ENCODE measurements at regions not wholly inside any gene's neighbourhood (a gene's known extent, or its start where the extent isn't known, plus 50 kb on each side); places are given as distances from the start of the nearest gene placed in this dataset.
A peak's percentile ranks its signal among the peaks of the same experiment; 100 is the strongest.
"Not testable (repeated sequence)": the region's sequence is repeated elsewhere in the genome, so short reads cannot be mapped to it uniquely, and the experiment has no call there.

- no peak for DNase-seq (ENCODE audit: low spot score)
- no peak for TF ChIP-seq CTCF (IDR thresholded peaks at IDR 0.05)
- Mint-ChIP-seq H3K4me1 (ENCODE audit: low read depth) (no peaks in the 10 kb centered on the region), H3K27me3 (ENCODE audit: low read depth) (peaks cover 49% of the 10 kb centered on the region), H3K27ac (ENCODE audit: unreplicated experiment) (no peak overlapping the region), H3K9me3 (ENCODE audit: low read depth) (peaks cover 10% of the 10 kb centered on the region), H3K36me3 (ENCODE audit: low read depth) (peaks cover 2% of the 10 kb centered on the region), H3K4me3 (ENCODE audit: unreplicated experiment) (no peak overlapping the region)
Measured at GRCh38 chr18:8520266-8520665, 89.0 kb upstream of the RAB12 start.

GRCh38 chr18:8522756-8523155 is 86.5 kb upstream of the RAB12 start:
- TF ChIP-seq CTCF (IDR thresholded peaks at IDR 0.05), result no peak
- peaks cover 2% of the 10 kb centered on the region for H3K36me3 Mint-ChIP-seq (ENCODE audit: low read depth)
- H3K9me3 Mint-ChIP-seq (ENCODE audit: low read depth), result peaks cover 10% of the 10 kb centered on the region

GRCh38 chr18:8525692-8526091 is 83.5 kb upstream of the RAB12 start:
- no peak for DNase-seq (ENCODE audit: low spot score)
- TF ChIP-seq CTCF (IDR thresholded peaks at IDR 0.05), result peak; percentile 27
- H3K4me1 Mint-ChIP-seq (ENCODE audit: low read depth), result no peaks in the 10 kb centered on the region

More at GRCh38 chr18:8522756-8523155, 86.5 kb upstream of the RAB12 start:
- Mint-ChIP-seq H3K4me3 (ENCODE audit: unreplicated experiment) (no peak overlapping the region), H3K27me3 (ENCODE audit: low read depth) (peaks cover 47% of the 10 kb centered on the region), H3K27ac (ENCODE audit: unreplicated experiment) (no peak overlapping the region), H3K4me1 (ENCODE audit: low read depth) (no peaks in the 10 kb centered on the region)
- DNase-seq (ENCODE audit: low spot score), result no peak

GRCh38 chr18:8526332-8526731 is 82.9 kb upstream of the RAB12 start:
- Mint-ChIP-seq H3K27me3 (ENCODE audit: low read depth) (peaks cover 48% of the 10 kb centered on the region), H3K36me3 (ENCODE audit: low read depth) (peaks cover 6% of the 10 kb centered on the region), H3K4me1 (ENCODE audit: low read depth) (no peaks in the 10 kb centered on the region), H3K9me3 (ENCODE audit: low read depth) (peaks cover 21% of the 10 kb centered on the region), H3K4me3 (ENCODE audit: unreplicated experiment) (no peak overlapping the region), H3K27ac (ENCODE audit: unreplicated experiment) (no peak overlapping the region)
- no peak for TF ChIP-seq CTCF (IDR thresholded peaks at IDR 0.05)
- DNase-seq (ENCODE audit: low spot score), result no peak

More at GRCh38 chr18:8525692-8526091, 83.5 kb upstream of the RAB12 start:
- Mint-ChIP-seq H3K27ac (ENCODE audit: unreplicated experiment) (no peak overlapping the region), H3K4me3 (ENCODE audit: unreplicated experiment) (no peak overlapping the region), H3K27me3 (ENCODE audit: low read depth) (peaks cover 49% of the 10 kb centered on the region), H3K36me3 (ENCODE audit: low read depth) (peaks cover 3% of the 10 kb centered on the region), H3K9me3 (ENCODE audit: low read depth) (peaks cover 18% of the 10 kb centered on the region)

- no peak overlapping the region for H3K4me3 Mint-ChIP-seq (ENCODE audit: unreplicated experiment)
- no peak overlapping the region for H3K27ac Mint-ChIP-seq (ENCODE audit: unreplicated experiment)
- no peak for TF ChIP-seq CTCF (IDR thresholded peaks at IDR 0.05)
- peaks cover 38% of the 10 kb centered on the region for H3K27me3 Mint-ChIP-seq (ENCODE audit: low read depth)
- H3K36me3 Mint-ChIP-seq (ENCODE audit: low read depth), result peaks cover 17% of the 10 kb centered on the region
- peaks cover 43% of the 10 kb centered on the region for H3K9me3 Mint-ChIP-seq (ENCODE audit: low read depth)
- no peak for DNase-seq (ENCODE audit: low spot score)
- H3K4me1 Mint-ChIP-seq (ENCODE audit: low read depth), result no peaks in the 10 kb centered on the region
Measured at GRCh38 chr18:8529609-8530008, 79.6 kb upstream of the RAB12 start.

- DNase-seq (ENCODE audit: low spot score); H3K4me1 Mint-ChIP-seq (ENCODE audit: low read depth); H3K27ac Mint-ChIP-seq (ENCODE audit: unreplicated experiment); H3K4me3 Mint-ChIP-seq (ENCODE audit: unreplicated experiment): not testable (repeated sequence)
- Mint-ChIP-seq H3K27me3 (ENCODE audit: low read depth) (peaks cover 34% of the 10 kb centered on the region), H3K36me3 (ENCODE audit: low read depth) (peaks cover 17% of the 10 kb centered on the region), H3K9me3 (ENCODE audit: low read depth) (peaks cover 43% of the 10 kb centered on the region)
Measured at GRCh38 chr18:8531084-8531483, 78.2 kb upstream of the RAB12 start.

Measured in chondrocyte (in vitro differentiated cells).